Pancreas (tissue), 10 donors: ENCODE measurements at regions not wholly inside any gene's neighbourhood (a gene's known extent, or its start where the extent isn't known, plus 50 kb on each side); places are given as distances from the start of the nearest gene placed in this dataset.

Experiments used
- ATAC-seq, 4 donors: fragments of 200-7000 bp; cut with Tn5 transposase; one replicate each; pipeline versions ENCODE4 v1.8.0 to v1.9.1; 2020; ENCODE audit warnings: mild to moderate bottlenecking in 4 of 4, moderate library complexity in 4 of 4
- DNase-seq, 6 donors: peaks; one replicate each; pipeline ENCODE4 v3.0.0-alpha.2; 2020
- FAIRE-seq: peaks from 2 replicates; lab custom pipeline; 2012; peaks lifted over from hg19 to GRCh38; lab: Jason Lieb, UNC
- H3K27ac ChIP-seq, 4 donors: fragments of 200-600 bp; sonication (generic); 1 replicate in 3 of 4; 2 replicates in 1 of 4; pipeline versions ENCODE4 v1.5.0 to v1.8.0; 2020
- H3K27me3 ChIP-seq, 4 donors: fragments of 200-600 bp; one replicate each; pipeline ENCODE4 v1.8.0; 2021
- H3K36me3 ChIP-seq, 3 donors: fragments of 200-600 bp; sonication (generic) in 1 of 3; one replicate each; pipeline versions ENCODE4 v1.5.0 to v1.8.0; 2020 to 2021
- H3K4me1 ChIP-seq, 3 donors: fragments of 200-600 bp; one replicate each; pipeline ENCODE4 v1.8.0; 2021
- H3K4me3 ChIP-seq, 4 donors: fragments of 200-600 bp; sonication (generic) in 2 of 4; one replicate each; pipeline versions ENCODE4 v1.5.0 to v1.8.0; 2020 to 2021
- H3K9me3 ChIP-seq, 4 donors: fragments of 200-600 bp; one replicate each; pipeline ENCODE4 v1.8.0; 2021
- WGBS, 2 donors: extraction: QIAGEN DNeasy Blood & Tissue Kit; methylation state at CpG; one replicate each; pipeline ENCODE4 v1.1.7; 2013; 5-methylcytosine and 5-hydroxymethylcytosine counted together
- intact Hi-C, 3 donors: fragments of 100-400 bp; cut with DNase I; formaldehyde crosslinking; loops; one replicate each; pipeline versions ENCODE4 v1.11.1 to v1.14.2; 2022
- TF ChIP-seq, protein P1 (sequence below), 4 donors: fragments of 200-600 bp; sonication (generic) in 3 of 4; IDR thresholded peaks; one replicate each; pipeline versions ENCODE4 v1.5.0 to v1.8.0; 2021; ENCODE audit warnings: antibody characterized with exemption in 4 of 4
- donor health status: healthy with polysubstance abuse.
- donor health status: DM: no; HTN: no; CAD: no; lungs with moderate emphysema.
- donor health status: DM: no; HTN: no; CAD: no.
- donor health status: control.
- donor health status: control.
- donor health status: Bipolar disorder and iron deficiency.
- donor health status: DM: yes; HTN: yes; CAD: no.
- donor health status: DM: no; HTN: no; CAD: no.
- donor health status: DM: no; HTN: no; CAD: no.
- donor health status: DM: yes; HTN: yes; CAD: no.

DNA sequence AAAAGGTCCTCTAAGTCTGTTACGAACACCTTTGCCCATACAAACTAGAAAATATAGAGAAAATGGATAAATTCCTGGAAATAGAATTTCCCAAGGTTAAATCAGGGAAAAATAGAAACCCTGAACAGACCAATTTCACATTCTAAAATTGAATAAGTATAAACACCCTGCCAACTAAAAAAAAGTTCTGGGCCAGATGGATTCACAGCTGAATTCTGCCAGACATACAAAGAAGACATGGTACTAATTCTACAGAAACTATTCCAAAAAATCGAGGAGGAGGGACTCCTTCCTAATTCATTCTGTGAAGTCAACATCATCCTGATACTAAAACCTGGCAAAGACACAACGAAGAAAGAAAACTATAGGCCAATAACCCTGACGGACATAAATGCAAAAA, 400.4 kb upstream of the SEMA3A start:
- 71 to 76% methylated on average over 4 of the region's 4 CpGs for WGBS, 2 donors
- TF ChIP-seq, protein P1, sequence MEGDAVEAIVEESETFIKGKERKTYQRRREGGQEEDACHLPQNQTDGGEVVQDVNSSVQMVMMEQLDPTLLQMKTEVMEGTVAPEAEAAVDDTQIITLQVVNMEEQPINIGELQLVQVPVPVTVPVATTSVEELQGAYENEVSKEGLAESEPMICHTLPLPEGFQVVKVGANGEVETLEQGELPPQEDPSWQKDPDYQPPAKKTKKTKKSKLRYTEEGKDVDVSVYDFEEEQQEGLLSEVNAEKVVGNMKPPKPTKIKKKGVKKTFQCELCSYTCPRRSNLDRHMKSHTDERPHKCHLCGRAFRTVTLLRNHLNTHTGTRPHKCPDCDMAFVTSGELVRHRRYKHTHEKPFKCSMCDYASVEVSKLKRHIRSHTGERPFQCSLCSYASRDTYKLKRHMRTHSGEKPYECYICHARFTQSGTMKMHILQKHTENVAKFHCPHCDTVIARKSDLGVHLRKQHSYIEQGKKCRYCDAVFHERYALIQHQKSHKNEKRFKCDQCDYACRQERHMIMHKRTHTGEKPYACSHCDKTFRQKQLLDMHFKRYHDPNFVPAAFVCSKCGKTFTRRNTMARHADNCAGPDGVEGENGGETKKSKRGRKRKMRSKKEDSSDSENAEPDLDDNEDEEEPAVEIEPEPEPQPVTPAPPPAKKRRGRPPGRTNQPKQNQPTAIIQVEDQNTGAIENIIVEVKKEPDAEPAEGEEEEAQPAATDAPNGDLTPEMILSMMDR (IDR thresholded peaks at IDR 0.05) = no peak
- intact Hi-C loops = no loop called here

DNA sequence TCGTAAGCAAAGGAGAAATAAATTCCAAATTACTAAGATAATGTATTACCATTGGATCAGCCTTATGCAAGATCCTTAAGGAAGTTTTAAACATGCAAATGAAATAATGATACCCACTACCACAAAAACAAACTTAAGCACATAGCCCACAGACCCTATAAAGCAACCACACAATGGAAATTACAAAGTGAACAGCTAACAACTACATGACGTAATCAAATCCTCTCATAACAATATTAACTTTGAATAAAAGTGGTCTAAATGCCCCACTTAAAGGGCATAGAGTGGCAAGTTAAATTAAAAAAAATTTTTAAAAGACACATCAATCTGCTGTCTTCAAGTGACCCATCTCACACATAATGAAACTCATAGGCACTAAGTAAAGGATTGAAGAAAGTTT, 397.3 kb upstream of the SEMA3A start:
- ATAC-seq (no peak), FAIRE-seq (no peak), DNase-seq (no peak)
- no peak overlapping the region for H3K27ac ChIP-seq
- 76 to 82% methylated on average over 2 of the region's 2 CpGs for WGBS, 2 donors
- H3K9me3 ChIP-seq = no peaks in the 10 kb centered on the region
- intact Hi-C loops = no loop called here
- H3K27me3 ChIP-seq = no peaks in the 10 kb centered on the region
- H3K36me3 ChIP-seq = no peaks in the 10 kb centered on the region
- H3K4me3 ChIP-seq = no peak overlapping the region
- H3K4me1 ChIP-seq = no peaks in the 10 kb centered on the region
- TF ChIP-seq, protein P1 (IDR thresholded peaks at IDR 0.05) = no peak

More for the DNA sequence above, 400.4 kb upstream of the SEMA3A start:
- DNase-seq = no peak
- no peaks in the 10 kb centered on the region for H3K36me3 ChIP-seq
- no peaks in the 10 kb centered on the region for H3K27me3 ChIP-seq
- H3K27ac ChIP-seq = no peak overlapping the region
- no peaks in the 10 kb centered on the region for H3K9me3 ChIP-seq
- FAIRE-seq = no peak
- H3K4me1 ChIP-seq = no peaks in the 10 kb centered on the region
- ATAC-seq = no peak
- H3K4me3 ChIP-seq = no peak overlapping the region

DNA sequence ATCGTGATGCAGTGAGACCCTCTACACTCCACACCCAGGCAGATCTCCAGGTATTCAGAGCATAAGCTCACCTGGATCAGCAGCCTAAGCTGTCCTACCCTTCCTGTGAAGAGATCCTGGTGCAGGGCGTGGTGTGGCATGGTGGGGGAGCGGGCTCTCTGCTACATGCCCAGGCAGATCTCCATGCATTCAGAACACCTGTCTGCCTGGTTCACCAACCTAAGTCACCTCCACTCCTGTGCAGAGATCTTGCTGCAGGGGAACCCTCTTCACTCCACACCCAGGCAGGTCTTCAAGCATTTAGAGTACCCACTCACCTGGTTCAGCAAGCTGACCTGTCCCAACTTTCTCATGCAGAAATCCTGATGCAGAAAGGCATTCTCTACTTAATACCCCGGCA, 394.4 kb upstream of the SEMA3A start:
- FAIRE-seq (no peak), DNase-seq (peak in 1 of 6 donors; percentile 16), ATAC-seq (no peak)
- TF ChIP-seq, protein P1 (IDR thresholded peaks at IDR 0.05) = no peak
- H3K36me3 ChIP-seq = no peaks in the 10 kb centered on the region
- WGBS, 2 donors = 85% methylated on average over 4 of the region's 4 CpGs
- H3K4me3 ChIP-seq = no peak overlapping the region
- intact Hi-C loops = no loop called here
- H3K9me3 ChIP-seq = no peaks in the 10 kb centered on the region
- no peaks in the 10 kb centered on the region for H3K27me3 ChIP-seq
- H3K27ac ChIP-seq = no peak overlapping the region
- H3K4me1 ChIP-seq = no peaks in the 10 kb centered on the region

DNA sequence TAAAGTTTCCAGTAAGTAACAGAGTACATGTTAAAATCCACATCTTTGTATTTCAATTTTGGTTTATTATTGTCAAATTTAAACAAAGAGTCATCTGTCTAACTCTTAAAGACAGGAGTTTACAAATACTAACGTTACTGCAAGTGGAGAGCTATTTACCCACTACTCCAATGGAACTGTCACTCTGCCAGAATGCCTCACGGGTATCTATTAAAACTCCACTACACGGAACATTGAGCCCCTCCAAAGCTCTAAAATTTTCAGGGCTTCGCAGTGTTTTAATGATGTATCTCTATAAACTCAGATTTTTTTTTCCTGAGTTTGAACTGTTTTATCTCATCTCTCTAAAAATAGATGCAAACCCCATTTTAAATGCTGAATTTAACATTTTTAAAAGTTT, 388.7 kb upstream of the SEMA3A start:
- Histone ChIP-seq H3K4me3 (no peak overlapping the region), H3K27ac (no peak overlapping the region), H3K27me3 (no peaks in the 10 kb centered on the region), H3K9me3 (no peaks in the 10 kb centered on the region), H3K4me1 (no peaks in the 10 kb centered on the region), H3K36me3 (no peaks in the 10 kb centered on the region)
- intact Hi-C loops = no loop called here
- FAIRE-seq (no peak), DNase-seq (no peak), ATAC-seq (no peak)
- WGBS, 2 donors = 44 to 46% methylated on average over 4 of the region's 4 CpGs
- TF ChIP-seq, protein P1 (IDR thresholded peaks at IDR 0.05) = no peak

DNA sequence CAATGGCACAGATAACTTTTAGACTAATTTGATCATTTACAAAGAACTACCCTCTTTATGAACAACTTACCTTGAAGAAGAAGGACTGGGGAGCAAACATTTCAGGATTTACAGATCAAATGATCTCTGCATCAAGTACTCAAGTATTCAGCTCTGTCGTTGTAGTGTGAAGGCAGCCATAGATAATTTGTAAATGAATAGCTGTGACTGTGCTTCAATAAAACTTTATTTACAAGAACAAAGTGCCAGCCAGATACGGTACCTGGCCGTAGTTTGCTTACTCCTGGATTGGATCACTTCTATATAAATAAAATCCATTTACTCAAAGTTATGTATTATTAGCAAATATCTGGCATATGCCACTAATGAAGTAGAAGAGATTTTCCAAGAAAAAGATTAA, 388.2 kb upstream of the SEMA3A start:
- Histone ChIP-seq H3K27ac (no peak overlapping the region), H3K4me1 (no peaks in the 10 kb centered on the region), H3K36me3 (no peaks in the 10 kb centered on the region), H3K27me3 (no peaks in the 10 kb centered on the region), H3K4me3 (no peak overlapping the region), H3K9me3 (no peaks in the 10 kb centered on the region)
- DNase-seq (no peak), ATAC-seq (no peak), FAIRE-seq (no peak)
- TF ChIP-seq, protein P1 (IDR thresholded peaks at IDR 0.05) = no peak
- intact Hi-C loops = no loop called here
- WGBS, 2 donors = 10 to 16% methylated on average over 3 of the region's 3 CpGs
